ENCODE measurements at regions not wholly inside any gene's neighbourhood (a gene's known extent, or its start where the extent isn't known, plus 50 kb on each side); places are given as distances from the start of the nearest gene placed in this dataset.
"Not testable (repeated sequence)": the region's sequence is repeated elsewhere in the genome, so short reads cannot be mapped to it uniquely, and the experiment has no call there.

DNA sequence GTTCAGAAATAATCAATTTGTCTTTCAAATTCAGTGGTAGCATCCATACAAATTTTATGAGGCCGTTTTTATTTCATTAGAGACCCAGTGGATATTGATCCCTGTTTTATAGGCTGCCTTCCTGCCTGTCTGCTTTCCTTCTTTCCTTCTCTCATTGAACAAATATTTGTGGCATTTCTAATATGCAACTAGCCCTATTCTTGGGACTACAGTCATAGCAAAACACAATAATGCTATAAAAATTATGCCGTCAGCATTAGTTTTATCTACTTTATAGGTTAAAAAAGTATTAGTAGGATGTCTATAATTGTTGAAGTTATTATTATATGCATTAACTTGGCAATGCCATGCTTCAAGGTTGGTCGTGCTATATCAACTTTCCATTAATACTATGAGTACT lies 2037.8 kb upstream of the LRRTM1 start:
- H3K36me3 ChIP-seq (ENCODE audit: control insufficient read depth, insufficient read depth, low read length), result no peaks in the 10 kb centered on the region
- no peaks in the 10 kb centered on the region for H3K4me1 ChIP-seq (ENCODE audit: control insufficient read depth, low read depth, low read length)
- H3K56ac ChIP-seq (ENCODE audit: low read length), result no peak overlapping the region
- H4K5ac ChIP-seq (ENCODE audit: low read length), result no peak overlapping the region
- no peak overlapping the region for H3K4ac ChIP-seq (ENCODE audit: low read depth, low read length)
- no peak overlapping the region for H3K27ac ChIP-seq (ENCODE audit: low read depth, low read length)
- H4K8ac ChIP-seq (ENCODE audit: low read depth, low read length), result no peak overlapping the region
- H2BK120ac ChIP-seq (ENCODE audit: low read depth, low read length), result no peak overlapping the region
- H3K79me1 ChIP-seq (ENCODE audit: low read length), result no peaks in the 10 kb centered on the region
- no CpG with 5 or more reads among the region's 3 CpGs for whole genome bisulfite sequencing (ENCODE audit: extremely low coverage, insufficient coverage, low lambda C conversion rate)
- no peak overlapping the region for H3K4me3 ChIP-seq (ENCODE audit: low read length)
- H3K79me2 ChIP-seq (ENCODE audit: control insufficient read depth, insufficient read depth, low read length), result no peaks in the 10 kb centered on the region
- no peak overlapping the region for H2BK15ac ChIP-seq (replicated peaks; ENCODE audit: low read depth)
- peak; percentile 26 for DNase-seq
- H3K18ac ChIP-seq (ENCODE audit: low read length), result no peak overlapping the region
- H3K27me3 ChIP-seq (ENCODE audit: insufficient read depth, low read length, poor library complexity), result no peaks in the 10 kb centered on the region
- no peak overlapping the region for H3K23ac ChIP-seq (ENCODE audit: low read length)
- no peak overlapping the region for H2BK5ac ChIP-seq (ENCODE audit: low read length)
- H2AK5ac ChIP-seq (ENCODE audit: low read length), result no peak overlapping the region
- no peak overlapping the region for H3K9ac ChIP-seq (ENCODE audit: low read length)
- no peak overlapping the region for H3K4me2 ChIP-seq (ENCODE audit: low read length)

DNA sequence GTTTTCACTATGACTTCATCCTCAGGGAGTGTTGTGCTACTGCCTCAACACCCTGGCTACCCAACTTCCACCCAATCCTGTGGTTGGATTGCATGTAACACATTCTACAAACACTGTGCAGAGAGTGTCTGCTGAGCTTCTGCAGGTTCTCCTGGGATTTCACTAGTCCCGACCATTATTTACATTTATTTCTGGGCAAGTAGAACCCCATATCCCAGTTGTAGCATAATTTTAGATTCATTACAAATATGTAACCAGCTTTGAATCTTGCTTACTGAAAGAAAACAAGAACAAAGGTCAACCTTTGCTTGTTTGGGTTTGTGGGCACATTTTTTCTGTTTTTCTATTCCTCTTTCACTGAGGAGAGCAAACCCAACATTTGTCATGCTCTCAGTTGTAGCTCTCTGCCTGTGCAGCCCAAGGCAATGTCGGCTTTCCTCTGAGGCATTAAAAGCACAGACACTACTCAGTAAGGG lies 2036.1 kb upstream of the LRRTM1 start:
- no peak overlapping the region for H2BK120ac ChIP-seq (ENCODE audit: low read depth, low read length)
- no peak overlapping the region for H3K4ac ChIP-seq (ENCODE audit: low read depth, low read length)
- H2AK5ac ChIP-seq (ENCODE audit: low read length), result no peak overlapping the region
- peak overlapping the region; percentile 22 for H3K18ac ChIP-seq (ENCODE audit: low read length)
- H4K5ac ChIP-seq (ENCODE audit: low read length), result no peak overlapping the region
- H3K36me3 ChIP-seq (ENCODE audit: control insufficient read depth, insufficient read depth, low read length), result no peaks in the 10 kb centered on the region
- H3K4me1 ChIP-seq (ENCODE audit: control insufficient read depth, low read depth, low read length), result no peaks in the 10 kb centered on the region
- no peak overlapping the region for H3K4me2 ChIP-seq (ENCODE audit: low read length)
- H3K27ac ChIP-seq (ENCODE audit: low read depth, low read length), result no peak overlapping the region
- no peak overlapping the region for H3K56ac ChIP-seq (ENCODE audit: low read length)
- no peaks in the 10 kb centered on the region for H3K79me1 ChIP-seq (ENCODE audit: low read length)
- H2BK5ac ChIP-seq (ENCODE audit: low read length), result no peak overlapping the region
- no peak overlapping the region for H4K8ac ChIP-seq (ENCODE audit: low read depth, low read length)
- no peak overlapping the region for H3K9ac ChIP-seq (ENCODE audit: low read length)
- peak; percentile 6 for DNase-seq
- H3K4me3 ChIP-seq (ENCODE audit: low read length), result no peak overlapping the region
- no peaks in the 10 kb centered on the region for H3K79me2 ChIP-seq (ENCODE audit: control insufficient read depth, insufficient read depth, low read length)
- no peak overlapping the region for H2BK15ac ChIP-seq (replicated peaks; ENCODE audit: low read depth)
- no peaks in the 10 kb centered on the region for H3K27me3 ChIP-seq (ENCODE audit: insufficient read depth, low read length, poor library complexity)
- whole genome bisulfite sequencing (ENCODE audit: extremely low coverage, insufficient coverage, low lambda C conversion rate), result no CpG with 5 or more reads among the region's 2 CpGs
- H3K23ac ChIP-seq (ENCODE audit: low read length), result no peak overlapping the region

DNA sequence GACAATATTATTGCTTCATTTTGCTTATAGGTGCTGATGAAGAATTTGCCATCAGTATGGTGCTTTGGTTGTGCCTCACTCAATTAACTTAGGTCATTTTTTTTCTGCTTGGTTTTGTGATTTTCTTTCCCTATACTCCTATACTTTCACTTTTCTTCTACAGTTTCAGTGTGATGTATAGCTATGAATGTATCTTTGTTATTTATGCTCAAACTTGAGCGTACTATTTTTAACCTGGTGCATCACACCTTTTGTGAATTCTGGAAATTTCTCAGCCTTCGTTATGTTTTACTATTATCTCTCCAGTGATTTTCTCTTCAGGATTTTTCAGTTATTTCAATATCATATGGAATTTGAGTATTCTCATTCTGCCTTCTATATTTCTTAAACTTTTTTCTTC lies 2035.3 kb upstream of the LRRTM1 start:
- no peak overlapping the region for H2AK5ac ChIP-seq (ENCODE audit: low read length)
- no peak for DNase-seq
- H3K23ac ChIP-seq (ENCODE audit: low read length), result no peak overlapping the region
- no peaks in the 10 kb centered on the region for H3K27me3 ChIP-seq (ENCODE audit: insufficient read depth, low read length, poor library complexity)
- H3K18ac ChIP-seq (ENCODE audit: low read length), result no peak overlapping the region
- WGBS (ENCODE audit: extremely low coverage, insufficient coverage, low lambda C conversion rate), result no CpG with 5 or more reads among the region's 2 CpGs
- no peak overlapping the region for H3K4me3 ChIP-seq (ENCODE audit: low read length)
- no peaks in the 10 kb centered on the region for H3K4me1 ChIP-seq (ENCODE audit: control insufficient read depth, low read depth, low read length)
- H3K27ac ChIP-seq (ENCODE audit: low read depth, low read length), result no peak overlapping the region
- H3K9ac ChIP-seq (ENCODE audit: low read length), result no peak overlapping the region
- no peak overlapping the region for H3K56ac ChIP-seq (ENCODE audit: low read length)
- H4K8ac ChIP-seq (ENCODE audit: low read depth, low read length), result no peak overlapping the region
- H3K79me1 ChIP-seq (ENCODE audit: low read length), result no peaks in the 10 kb centered on the region
- H3K4me2 ChIP-seq (ENCODE audit: low read length), result no peak overlapping the region
- H3K36me3 ChIP-seq (ENCODE audit: control insufficient read depth, insufficient read depth, low read length), result no peaks in the 10 kb centered on the region
- no peak overlapping the region for H2BK120ac ChIP-seq (ENCODE audit: low read depth, low read length)
- H2BK5ac ChIP-seq (ENCODE audit: low read length), result no peak overlapping the region
- no peak overlapping the region for H2BK15ac ChIP-seq (replicated peaks; ENCODE audit: low read depth)
- no peak overlapping the region for H4K5ac ChIP-seq (ENCODE audit: low read length)
- no peaks in the 10 kb centered on the region for H3K79me2 ChIP-seq (ENCODE audit: control insufficient read depth, insufficient read depth, low read length)
- H3K4ac ChIP-seq (ENCODE audit: low read depth, low read length), result no peak overlapping the region

DNA sequence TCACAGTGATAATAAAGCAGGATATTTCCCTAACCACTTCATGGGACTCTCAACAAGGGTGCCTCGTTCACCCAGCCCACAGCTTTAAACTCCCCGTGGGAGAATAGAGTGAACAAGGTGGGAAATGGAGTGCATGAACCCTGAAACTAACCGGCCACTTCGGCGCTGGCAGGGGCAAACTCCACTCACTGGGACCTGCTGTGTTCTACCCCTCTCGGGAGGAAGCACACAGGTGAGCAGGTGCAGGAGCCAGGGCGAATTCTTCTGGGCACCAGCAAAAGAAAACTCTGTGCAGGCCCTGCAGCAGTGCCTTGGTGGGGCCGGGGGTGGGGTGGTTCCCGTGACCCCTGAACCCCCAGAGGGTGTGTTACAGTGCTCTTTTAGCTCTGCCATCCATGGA lies 2029.1 kb upstream of the LRRTM1 start:
- H3K18ac ChIP-seq (ENCODE audit: low read length), result no peak overlapping the region
- H2BK5ac ChIP-seq (ENCODE audit: low read length), result no peak overlapping the region
- H4K5ac ChIP-seq (ENCODE audit: low read length), result no peak overlapping the region
- DNase-seq, result no peak
- no peaks in the 10 kb centered on the region for H3K36me3 ChIP-seq (ENCODE audit: control insufficient read depth, insufficient read depth, low read length)
- peak overlapping the region; percentile 81 for H4K8ac ChIP-seq (ENCODE audit: low read depth, low read length)
- H3K23ac ChIP-seq (ENCODE audit: low read length), result no peak overlapping the region
- no peak overlapping the region for H2AK5ac ChIP-seq (ENCODE audit: low read length)
- no peak overlapping the region for H3K4me2 ChIP-seq (ENCODE audit: low read length)
- no peaks in the 10 kb centered on the region for H3K79me1 ChIP-seq (ENCODE audit: low read length)
- H3K4me1 ChIP-seq (ENCODE audit: control insufficient read depth, low read depth, low read length), result no peaks in the 10 kb centered on the region
- no peaks in the 10 kb centered on the region for H3K27me3 ChIP-seq (ENCODE audit: insufficient read depth, low read length, poor library complexity)
- H3K27ac ChIP-seq (ENCODE audit: low read depth, low read length), result no peak overlapping the region
- no peak overlapping the region for H2BK15ac ChIP-seq (replicated peaks; ENCODE audit: low read depth)
- H3K4me3 ChIP-seq (ENCODE audit: low read length), result no peak overlapping the region
- no peak overlapping the region for H2BK120ac ChIP-seq (ENCODE audit: low read depth, low read length)
- H3K79me2 ChIP-seq (ENCODE audit: control insufficient read depth, insufficient read depth, low read length), result no peaks in the 10 kb centered on the region
- WGBS (ENCODE audit: extremely low coverage, insufficient coverage, low lambda C conversion rate), result no CpG with 5 or more reads among the region's 9 CpGs
- no peak overlapping the region for H3K4ac ChIP-seq (ENCODE audit: low read depth, low read length)
- no peak overlapping the region for H3K9ac ChIP-seq (ENCODE audit: low read length)
- H3K56ac ChIP-seq (ENCODE audit: low read length), result no peak overlapping the region

DNA sequence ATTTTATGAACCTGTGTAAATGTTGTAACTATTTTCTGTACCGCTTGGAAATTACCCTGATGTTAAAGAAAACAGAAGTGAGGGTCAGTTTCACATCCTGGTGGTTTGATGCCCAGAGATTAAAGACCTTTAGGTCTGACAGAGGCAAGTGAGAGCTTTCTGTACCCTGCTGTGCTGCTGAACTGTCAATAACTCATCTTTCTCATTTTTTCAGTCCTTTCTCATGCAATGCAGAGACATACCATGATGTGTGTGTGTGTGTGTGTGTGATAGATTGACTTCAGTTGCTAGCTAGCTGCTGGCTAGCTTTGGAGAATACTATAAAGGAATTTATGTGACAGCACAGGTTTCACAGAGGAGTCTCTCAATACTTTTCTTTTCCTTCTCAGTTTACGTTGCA lies 2025.6 kb upstream of the LRRTM1 start:
- Histone ChIP-seq H4K5ac (ENCODE audit: low read length) (no peak overlapping the region), H3K9ac (ENCODE audit: low read length) (no peak overlapping the region), H2BK120ac (ENCODE audit: low read depth, low read length) (no peak overlapping the region), H4K8ac (ENCODE audit: low read depth, low read length) (no peak overlapping the region), H3K27me3 (ENCODE audit: insufficient read depth, low read length, poor library complexity) (no peaks in the 10 kb centered on the region), H2BK5ac (ENCODE audit: low read length) (no peak overlapping the region), H3K36me3 (ENCODE audit: control insufficient read depth, insufficient read depth, low read length) (no peaks in the 10 kb centered on the region), H3K4ac (ENCODE audit: low read depth, low read length) (no peak overlapping the region), H3K79me1 (ENCODE audit: low read length) (no peaks in the 10 kb centered on the region), H3K4me3 (ENCODE audit: low read length) (no peak overlapping the region), H2AK5ac (ENCODE audit: low read length) (no peak overlapping the region), H3K4me2 (ENCODE audit: low read length) (no peak overlapping the region), H3K23ac (ENCODE audit: low read length) (no peak overlapping the region), H3K4me1 (ENCODE audit: control insufficient read depth, low read depth, low read length) (no peaks in the 10 kb centered on the region), H2BK15ac (replicated peaks; ENCODE audit: low read depth) (no peak overlapping the region), H3K79me2 (ENCODE audit: control insufficient read depth, insufficient read depth, low read length) (no peaks in the 10 kb centered on the region), H3K27ac (ENCODE audit: low read depth, low read length) (no peak overlapping the region), H3K56ac (ENCODE audit: low read length) (no peak overlapping the region), H3K18ac (ENCODE audit: low read length) (no peak overlapping the region)
- no peak for DNase-seq
- no CpG with 5 or more reads among the region's 2 CpGs for WGBS (ENCODE audit: extremely low coverage, insufficient coverage, low lambda C conversion rate)

DNA sequence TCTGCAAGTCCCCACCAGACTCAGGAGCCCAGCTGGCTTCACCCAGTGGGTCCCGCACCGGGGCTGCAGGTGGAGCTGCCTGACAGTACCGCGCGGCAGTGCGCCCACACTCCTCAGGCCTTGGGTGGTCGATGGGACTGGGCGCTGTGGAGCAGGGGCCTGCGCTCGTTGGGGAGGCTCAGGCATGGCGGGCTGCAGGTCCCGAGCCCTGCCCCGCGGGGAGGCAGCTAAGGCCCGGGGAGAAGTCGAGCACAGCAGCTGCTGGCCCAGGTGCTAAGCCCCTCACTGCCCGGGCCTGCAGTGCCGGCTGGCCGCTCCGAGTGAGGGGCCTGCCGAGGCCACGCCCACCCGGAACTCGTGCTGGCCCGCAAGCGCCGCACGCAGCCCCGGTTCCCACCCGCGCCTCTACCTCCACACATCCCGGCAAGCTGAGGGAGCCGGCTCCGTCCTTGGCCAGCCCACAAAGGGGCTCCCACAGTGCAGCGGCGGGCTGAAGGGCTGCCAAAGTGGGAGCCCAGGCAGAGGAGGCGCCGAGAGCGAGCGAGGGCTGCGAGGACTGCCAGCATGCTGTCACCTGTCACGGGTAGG lies 2021.7 kb upstream of the LRRTM1 start:
- H3K79me2 ChIP-seq (ENCODE audit: control insufficient read depth, insufficient read depth, low read length); H2AK5ac ChIP-seq (ENCODE audit: low read length); H3K23ac ChIP-seq (ENCODE audit: low read length); H3K27ac ChIP-seq (ENCODE audit: low read depth, low read length); H3K56ac ChIP-seq (ENCODE audit: low read length); H3K4me1 ChIP-seq (ENCODE audit: control insufficient read depth, low read depth, low read length); H4K5ac ChIP-seq (ENCODE audit: low read length); H2BK120ac ChIP-seq (ENCODE audit: low read depth, low read length); H2BK15ac ChIP-seq (replicated peaks; ENCODE audit: low read depth); H3K4me3 ChIP-seq (ENCODE audit: low read length); H3K4me2 ChIP-seq (ENCODE audit: low read length); H2BK5ac ChIP-seq (ENCODE audit: low read length); H3K9ac ChIP-seq (ENCODE audit: low read length); H3K79me1 ChIP-seq (ENCODE audit: low read length); H3K27me3 ChIP-seq (ENCODE audit: insufficient read depth, low read length, poor library complexity); H3K18ac ChIP-seq (ENCODE audit: low read length); H4K8ac ChIP-seq (ENCODE audit: low read depth, low read length); H3K36me3 ChIP-seq (ENCODE audit: control insufficient read depth, insufficient read depth, low read length); DNase-seq; H3K4ac ChIP-seq (ENCODE audit: low read depth, low read length): not testable (repeated sequence)
- no CpG with 5 or more reads among the region's 42 CpGs for WGBS (ENCODE audit: extremely low coverage, insufficient coverage, low lambda C conversion rate)

Data from mesendoderm (in vitro differentiated cells).